ENCODE measurements at regions not wholly inside any gene's neighbourhood (a gene's known extent, or its start where the extent isn't known, plus 50 kb on each side); places are given as distances from the start of the nearest gene placed in this dataset.

DNA sequence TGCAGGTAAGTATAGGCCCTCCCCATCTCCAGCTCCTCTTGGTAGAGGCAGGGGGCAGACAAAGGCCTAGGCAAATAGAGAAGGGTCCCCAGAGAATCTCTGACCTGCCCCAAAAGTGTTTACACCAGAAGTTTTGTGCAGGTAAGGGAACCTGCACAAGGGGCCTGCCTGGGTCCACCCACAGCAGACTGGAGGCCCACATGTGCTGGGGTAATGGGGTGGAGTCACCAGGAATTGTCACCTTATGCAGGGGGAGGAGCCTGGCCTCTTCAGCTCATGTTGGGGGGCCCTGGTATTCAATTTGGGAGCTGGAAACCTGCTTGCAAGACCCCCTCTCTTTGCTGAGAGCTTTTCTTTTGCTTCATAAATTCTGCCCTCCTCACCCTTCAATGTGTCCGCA is 302.7 kb downstream of the ZEB1 start:
- no TSS peak for BruUV-seq (replicated peaks)
- intact Hi-C loops (cut with micrococcal nuclease; ENCODE audit: unreplicated experiment) = no loop called here
- H3K4me1 ChIP-seq (ENCODE audit: control insufficient read depth, insufficient read depth, low read length) = no peaks in the 10 kb centered on the region
- H3K27ac ChIP-seq (ENCODE audit: low read length) = no peak overlapping the region
- ChIA-PET CTCF (interaction anchor here (0.5 kb wide), 1 partner anchor 211 kb away, joined by 3 read pairs; no protein-coding TSS in a partner anchor), POLR2A (no interaction called here)
- no peaks in the 10 kb centered on the region for H3K27me3 ChIP-seq (ENCODE audit: control insufficient read depth, insufficient read depth, low read length)
- TF ChIP-seq, protein P1, sequence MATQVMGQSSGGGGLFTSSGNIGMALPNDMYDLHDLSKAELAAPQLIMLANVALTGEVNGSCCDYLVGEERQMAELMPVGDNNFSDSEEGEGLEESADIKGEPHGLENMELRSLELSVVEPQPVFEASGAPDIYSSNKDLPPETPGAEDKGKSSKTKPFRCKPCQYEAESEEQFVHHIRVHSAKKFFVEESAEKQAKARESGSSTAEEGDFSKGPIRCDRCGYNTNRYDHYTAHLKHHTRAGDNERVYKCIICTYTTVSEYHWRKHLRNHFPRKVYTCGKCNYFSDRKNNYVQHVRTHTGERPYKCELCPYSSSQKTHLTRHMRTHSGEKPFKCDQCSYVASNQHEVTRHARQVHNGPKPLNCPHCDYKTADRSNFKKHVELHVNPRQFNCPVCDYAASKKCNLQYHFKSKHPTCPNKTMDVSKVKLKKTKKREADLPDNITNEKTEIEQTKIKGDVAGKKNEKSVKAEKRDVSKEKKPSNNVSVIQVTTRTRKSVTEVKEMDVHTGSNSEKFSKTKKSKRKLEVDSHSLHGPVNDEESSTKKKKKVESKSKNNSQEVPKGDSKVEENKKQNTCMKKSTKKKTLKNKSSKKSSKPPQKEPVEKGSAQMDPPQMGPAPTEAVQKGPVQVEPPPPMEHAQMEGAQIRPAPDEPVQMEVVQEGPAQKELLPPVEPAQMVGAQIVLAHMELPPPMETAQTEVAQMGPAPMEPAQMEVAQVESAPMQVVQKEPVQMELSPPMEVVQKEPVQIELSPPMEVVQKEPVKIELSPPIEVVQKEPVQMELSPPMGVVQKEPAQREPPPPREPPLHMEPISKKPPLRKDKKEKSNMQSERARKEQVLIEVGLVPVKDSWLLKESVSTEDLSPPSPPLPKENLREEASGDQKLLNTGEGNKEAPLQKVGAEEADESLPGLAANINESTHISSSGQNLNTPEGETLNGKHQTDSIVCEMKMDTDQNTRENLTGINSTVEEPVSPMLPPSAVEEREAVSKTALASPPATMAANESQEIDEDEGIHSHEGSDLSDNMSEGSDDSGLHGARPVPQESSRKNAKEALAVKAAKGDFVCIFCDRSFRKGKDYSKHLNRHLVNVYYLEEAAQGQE (IDR thresholded peaks at IDR 0.05; ENCODE audit: insufficient read depth in 1 of 2, low read depth in 2 of 2, low read length in 1 of 2) = no peak
- TF ChIP-seq TCF7L2 (IDR thresholded peaks at IDR 0.05; ENCODE audit: low read depth, low read length) (no peak), POLR2AphosphoS5 (IDR thresholded peaks at IDR 0.05; ENCODE audit: low read depth, low read length) (no peak), SIN3A (IDR thresholded peaks at IDR 0.05; ENCODE audit: borderline replicate concordance, insufficient read depth, low read depth, low read length) (no peak)
- TF ChIP-seq, protein P2, sequence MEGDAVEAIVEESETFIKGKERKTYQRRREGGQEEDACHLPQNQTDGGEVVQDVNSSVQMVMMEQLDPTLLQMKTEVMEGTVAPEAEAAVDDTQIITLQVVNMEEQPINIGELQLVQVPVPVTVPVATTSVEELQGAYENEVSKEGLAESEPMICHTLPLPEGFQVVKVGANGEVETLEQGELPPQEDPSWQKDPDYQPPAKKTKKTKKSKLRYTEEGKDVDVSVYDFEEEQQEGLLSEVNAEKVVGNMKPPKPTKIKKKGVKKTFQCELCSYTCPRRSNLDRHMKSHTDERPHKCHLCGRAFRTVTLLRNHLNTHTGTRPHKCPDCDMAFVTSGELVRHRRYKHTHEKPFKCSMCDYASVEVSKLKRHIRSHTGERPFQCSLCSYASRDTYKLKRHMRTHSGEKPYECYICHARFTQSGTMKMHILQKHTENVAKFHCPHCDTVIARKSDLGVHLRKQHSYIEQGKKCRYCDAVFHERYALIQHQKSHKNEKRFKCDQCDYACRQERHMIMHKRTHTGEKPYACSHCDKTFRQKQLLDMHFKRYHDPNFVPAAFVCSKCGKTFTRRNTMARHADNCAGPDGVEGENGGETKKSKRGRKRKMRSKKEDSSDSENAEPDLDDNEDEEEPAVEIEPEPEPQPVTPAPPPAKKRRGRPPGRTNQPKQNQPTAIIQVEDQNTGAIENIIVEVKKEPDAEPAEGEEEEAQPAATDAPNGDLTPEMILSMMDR (IDR thresholded peaks at IDR 0.05) = no peak
- no peak overlapping the region for H3K4me3 ChIP-seq (ENCODE audit: low read depth in 2 of 2, low read length in 2 of 2)
- DNase-seq (ENCODE audit: low read depth, low spot score) (no peak), ATAC-seq (no peak)
- no peaks in the 10 kb centered on the region for H3K36me3 ChIP-seq (ENCODE audit: control insufficient read depth, insufficient read depth, low read length)
- H3K9me3 ChIP-seq (ENCODE audit: control insufficient read depth, insufficient read depth, low read depth, low read length) = peaks cover 13% of the 10 kb centered on the region; the same call in 1 of the 2 replicates
- in situ Hi-C loops (cut with HindIII; ENCODE audit: low pct_unique_long_range_greater_than_20kb, low sequenced_read_pairs) = no loop called here

DNA sequence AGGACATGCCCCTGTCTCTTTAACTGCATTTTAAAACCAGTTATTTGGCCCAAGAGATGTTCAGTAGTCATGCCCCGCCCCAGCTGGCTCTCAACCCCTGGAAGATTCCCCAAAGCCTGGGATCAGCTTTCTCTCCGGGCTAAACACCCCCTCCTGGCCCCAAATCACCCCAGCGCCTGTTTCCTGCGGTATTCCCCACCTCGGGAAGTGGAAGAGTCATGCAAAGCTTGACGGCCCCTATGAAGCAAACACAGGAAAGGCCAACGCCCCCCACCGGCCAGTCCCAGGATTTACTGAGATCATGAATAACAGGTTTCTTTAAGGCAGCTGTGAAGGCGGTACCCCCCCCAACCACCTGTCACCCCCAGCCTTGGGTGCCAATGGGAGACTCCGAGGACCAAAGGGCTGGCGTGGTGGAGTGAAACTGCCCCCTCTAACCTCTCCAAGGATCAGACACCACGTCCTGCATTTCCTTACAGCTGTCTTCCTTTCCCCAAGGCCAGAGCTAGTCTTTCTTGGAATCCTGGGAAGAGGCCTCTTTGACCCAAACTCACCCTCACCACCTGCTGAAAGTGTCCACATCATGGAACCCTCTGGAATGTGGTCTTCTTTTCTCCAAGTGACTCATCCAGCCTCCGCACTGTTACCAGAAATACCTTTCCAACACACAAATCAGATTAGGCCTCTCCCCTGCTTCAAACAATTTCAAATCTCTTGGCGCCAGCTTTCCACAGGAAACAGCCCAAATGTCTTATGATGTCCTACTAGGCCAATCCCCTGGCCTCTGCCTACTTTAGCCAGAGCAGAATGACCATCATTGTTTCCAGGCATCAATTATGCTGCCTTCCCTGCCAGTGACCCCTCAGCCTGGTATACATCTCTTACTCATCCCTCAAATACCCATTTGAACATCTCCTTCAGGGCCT is 301.5 kb downstream of the ZEB1 start:
- no peaks in the 10 kb centered on the region for H3K4me1 ChIP-seq (ENCODE audit: control insufficient read depth, insufficient read depth, low read length)
- no peaks in the 10 kb centered on the region for H3K27me3 ChIP-seq (ENCODE audit: control insufficient read depth, insufficient read depth, low read length)
- no peak for TF ChIP-seq SIN3A (IDR thresholded peaks at IDR 0.05; ENCODE audit: borderline replicate concordance, insufficient read depth, low read depth, low read length)
- TF ChIP-seq, protein P2 (IDR thresholded peaks at IDR 0.05) = peak; percentile 47
- intact Hi-C loops (cut with micrococcal nuclease; ENCODE audit: unreplicated experiment) (no loop called here), in situ Hi-C loops (cut with HindIII; ENCODE audit: low pct_unique_long_range_greater_than_20kb, low sequenced_read_pairs) (no loop called here)
- no peaks in the 10 kb centered on the region for H3K36me3 ChIP-seq (ENCODE audit: control insufficient read depth, insufficient read depth, low read length)
- DNase-seq (ENCODE audit: low read depth, low spot score) (no peak), ATAC-seq (no peak)
- no peak overlapping the region for H3K27ac ChIP-seq (ENCODE audit: low read length)
- ChIA-PET POLR2A (no interaction called here), CTCF (interaction anchor here (0.5 kb wide), 1 partner anchor 16 kb away, joined by 4 read pairs; no protein-coding TSS in a partner anchor)
- peaks cover 6% of the 10 kb centered on the region; the same call in 1 of the 2 replicates for H3K9me3 ChIP-seq (ENCODE audit: control insufficient read depth, insufficient read depth, low read depth, low read length)
- H3K4me3 ChIP-seq (ENCODE audit: low read depth in 2 of 2, low read length in 2 of 2) = no peak overlapping the region
- no TSS peak for BruUV-seq (replicated peaks)
